ENCODE measurements at regions not wholly inside any gene's neighbourhood (a gene's known extent, or its start where the extent isn't known, plus 50 kb on each side); places are given as distances from the start of the nearest gene placed in this dataset.

DNA sequence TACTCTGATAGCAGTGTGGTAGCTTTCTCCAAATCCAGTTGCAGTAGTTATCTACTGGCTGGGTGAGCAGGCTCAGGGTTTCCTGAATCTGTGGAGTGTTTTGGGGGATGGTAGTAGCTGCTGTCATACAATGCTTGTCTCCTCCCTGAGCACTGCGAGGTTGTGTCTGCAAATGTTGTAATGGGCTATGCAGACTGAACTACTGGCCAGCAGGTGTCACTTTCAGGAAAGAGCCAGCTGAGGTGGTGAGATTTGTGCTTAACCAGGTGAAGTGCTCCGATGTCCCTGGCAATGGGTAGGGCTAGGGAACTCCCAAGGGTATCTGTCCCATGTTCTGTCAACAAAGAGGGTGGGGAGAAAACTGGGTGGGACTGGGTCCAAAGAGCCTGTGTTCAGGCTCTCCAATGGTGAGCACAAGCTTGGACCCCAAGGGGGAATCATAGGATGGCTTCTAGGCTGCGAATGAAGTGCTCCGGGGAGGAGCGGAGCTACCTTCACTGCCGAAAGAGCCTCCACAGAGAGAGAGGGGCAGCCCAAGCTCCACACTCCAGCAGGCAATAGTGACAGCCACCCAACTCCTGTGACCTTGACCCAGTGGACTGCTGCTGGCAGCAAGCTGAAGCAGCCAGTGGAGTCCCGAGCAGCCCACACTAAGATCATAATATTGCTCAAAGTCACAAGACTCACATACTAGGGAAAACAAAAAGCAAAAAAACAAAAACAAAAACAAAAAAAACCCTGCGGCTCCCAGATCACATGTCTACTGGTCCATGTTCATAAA, 1324.0 kb upstream of the USP15 start:
- no peaks in the 10 kb centered on the region for H3K36me3 ChIP-seq (ENCODE audit: low read depth)
- no peak overlapping the region for H3K4me2 ChIP-seq (ENCODE audit: unreplicated experiment)
- no peak overlapping the region for H3K4me3 ChIP-seq
- H3K9me3 ChIP-seq (ENCODE audit: low read depth), result peaks cover 9% of the 10 kb centered on the region
- no peaks in the 10 kb centered on the region for H3K9me2 ChIP-seq (ENCODE audit: insufficient read depth)
- H3K4me1 ChIP-seq (ENCODE audit: insufficient read depth), result no peaks in the 10 kb centered on the region
- no peak overlapping the region for H3K27ac ChIP-seq
- no peak for TF ChIP-seq EZH2 (IDR thresholded peaks at IDR 0.05; ENCODE audit: insufficient read depth, poor library complexity, severe bottlenecking)
- no peak for TF ChIP-seq EZH2phosphoT487 (IDR thresholded peaks at IDR 0.05; ENCODE audit: insufficient read depth, low read depth)
- no peak overlapping the region for H2AFZ ChIP-seq
- no peaks in the 10 kb centered on the region for H3K79me2 ChIP-seq (ENCODE audit: insufficient read depth)
- H3K27me3 ChIP-seq (replicated peaks; ENCODE audit: insufficient read depth), result no peaks in the 10 kb centered on the region
- 28 to 42% methylated on average over 8 of the region's 8 CpGs for WGBS, 2 experiments (ENCODE audit: low coverage in 1 of 2, low lambda C conversion rate in 2 of 2, missing lambda C conversion rate in 2 of 2)
- in situ Hi-C loops (cut with MboI), result no loop called here
- H3K9ac ChIP-seq, result no peak overlapping the region
- no peaks in the 10 kb centered on the region for H3F3A ChIP-seq (ENCODE audit: insufficient read depth)
- no peak for DNase-seq
- H4K20me1 ChIP-seq (ENCODE audit: insufficient read depth), result no peaks in the 10 kb centered on the region

DNA sequence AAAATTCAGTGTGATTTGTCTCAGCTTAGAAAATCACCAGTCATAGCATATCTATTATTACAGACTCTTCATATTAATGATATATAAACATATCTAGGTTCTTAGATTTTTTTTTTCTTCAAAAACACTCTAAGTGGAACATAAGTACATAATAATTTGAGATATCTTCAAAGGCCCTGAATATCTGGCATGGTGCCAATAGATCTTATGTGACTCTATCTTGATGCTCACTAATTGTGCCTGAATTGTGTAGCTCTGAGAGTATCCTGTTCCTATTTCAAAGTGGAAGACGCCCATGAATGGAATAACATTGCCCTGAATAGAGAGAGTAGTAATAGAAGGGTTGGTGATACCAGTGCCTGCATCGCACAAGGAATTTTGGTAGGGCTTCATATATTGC, 1312.7 kb upstream of the USP15 start:
- 52 to 58% methylated on average over 2 of the region's 2 CpGs for WGBS, 2 experiments (ENCODE audit: low coverage in 1 of 2, low lambda C conversion rate in 2 of 2, missing lambda C conversion rate in 2 of 2)
- in situ Hi-C loops (cut with MboI), result no loop called here

DNA sequence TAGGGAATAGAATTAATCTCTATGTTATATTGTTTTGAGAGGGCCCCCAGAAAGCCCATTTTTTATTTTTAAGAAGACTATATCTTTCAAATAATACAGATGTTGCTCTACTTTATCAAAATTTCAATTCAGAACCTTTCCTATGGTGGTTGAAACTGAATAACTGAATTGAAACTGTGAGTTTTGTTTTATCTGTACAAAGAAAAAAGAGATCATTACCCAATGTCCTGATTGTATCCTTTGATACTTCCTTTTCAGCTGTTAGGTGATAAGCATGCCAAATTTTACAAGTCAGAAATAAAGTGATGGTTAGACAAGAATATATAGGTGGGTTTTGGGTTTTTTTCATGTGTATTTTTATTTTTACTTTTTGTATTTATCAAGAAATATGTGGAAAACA, 1293.1 kb upstream of the USP15 start:
- H3K9ac ChIP-seq, result no peak overlapping the region
- no peaks in the 10 kb centered on the region for H3K9me2 ChIP-seq (ENCODE audit: insufficient read depth)
- no peaks in the 10 kb centered on the region for H3K79me2 ChIP-seq (ENCODE audit: insufficient read depth)
- DNase-seq, result no peak
- no peaks in the 10 kb centered on the region for H3F3A ChIP-seq (ENCODE audit: insufficient read depth)
- H2AFZ ChIP-seq, result no peak overlapping the region
- no peak overlapping the region for H3K27ac ChIP-seq
- H3K4me3 ChIP-seq, result no peak overlapping the region
- no peak for TF ChIP-seq EZH2 (IDR thresholded peaks at IDR 0.05; ENCODE audit: insufficient read depth, poor library complexity, severe bottlenecking)
- no peak for TF ChIP-seq EZH2phosphoT487 (IDR thresholded peaks at IDR 0.05; ENCODE audit: insufficient read depth, low read depth)
- H3K9me3 ChIP-seq (ENCODE audit: low read depth), result no peaks in the 10 kb centered on the region
- no peaks in the 10 kb centered on the region for H3K4me1 ChIP-seq (ENCODE audit: insufficient read depth)
- in situ Hi-C loops (cut with MboI), result no loop called here
- no peaks in the 10 kb centered on the region for H4K20me1 ChIP-seq (ENCODE audit: insufficient read depth)
- no peak overlapping the region for H3K4me2 ChIP-seq (ENCODE audit: unreplicated experiment)
- H3K27me3 ChIP-seq (replicated peaks; ENCODE audit: insufficient read depth), result no peaks in the 10 kb centered on the region
- no peaks in the 10 kb centered on the region for H3K36me3 ChIP-seq (ENCODE audit: low read depth)

More for the DNA sequence above, 1312.7 kb upstream of the USP15 start:
- no peak overlapping the region for H3K27ac ChIP-seq
- H2AFZ ChIP-seq, result no peak overlapping the region
- H3K36me3 ChIP-seq (ENCODE audit: low read depth), result no peaks in the 10 kb centered on the region
- no peak overlapping the region for H3K9ac ChIP-seq
- no peak for DNase-seq
- no peaks in the 10 kb centered on the region for H3K9me2 ChIP-seq (ENCODE audit: insufficient read depth)
- H3K4me2 ChIP-seq (ENCODE audit: unreplicated experiment), result no peak overlapping the region
- no peaks in the 10 kb centered on the region for H3K79me2 ChIP-seq (ENCODE audit: insufficient read depth)
- TF ChIP-seq EZH2phosphoT487 (IDR thresholded peaks at IDR 0.05; ENCODE audit: insufficient read depth, low read depth) (no peak), EZH2 (IDR thresholded peaks at IDR 0.05; ENCODE audit: insufficient read depth, poor library complexity, severe bottlenecking) (no peak)
- no peaks in the 10 kb centered on the region for H3K9me3 ChIP-seq (ENCODE audit: low read depth)
- H4K20me1 ChIP-seq (ENCODE audit: insufficient read depth), result no peaks in the 10 kb centered on the region
- H3K27me3 ChIP-seq (replicated peaks; ENCODE audit: insufficient read depth), result no peaks in the 10 kb centered on the region
- no peaks in the 10 kb centered on the region for H3K4me1 ChIP-seq (ENCODE audit: insufficient read depth)
- no peak overlapping the region for H3K4me3 ChIP-seq
- no peaks in the 10 kb centered on the region for H3F3A ChIP-seq (ENCODE audit: insufficient read depth)

DNA sequence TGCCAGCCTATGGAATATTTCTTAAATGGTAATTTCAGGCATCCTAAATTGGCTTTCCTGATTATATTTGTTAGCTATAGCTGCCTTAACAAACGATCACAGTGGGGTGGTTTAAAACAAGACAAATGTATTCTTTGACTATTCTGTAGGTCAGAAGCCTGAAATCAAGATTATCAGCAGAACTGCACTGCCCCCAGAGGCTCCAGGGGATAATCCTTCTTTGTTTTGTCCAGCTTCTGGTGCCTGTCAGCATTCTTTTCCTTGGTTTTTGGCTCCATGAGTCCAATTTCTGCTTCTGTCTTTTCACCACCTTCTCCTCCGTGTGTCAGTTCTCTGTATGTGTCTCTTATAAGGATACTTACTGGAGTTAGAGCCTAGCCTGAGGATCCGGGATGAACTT, 1282.2 kb upstream of the USP15 start:
- DNase-seq, result no peak
- Histone ChIP-seq H3K9me3 (ENCODE audit: low read depth) (no peaks in the 10 kb centered on the region), H3K79me2 (ENCODE audit: insufficient read depth) (no peaks in the 10 kb centered on the region), H3K9me2 (ENCODE audit: insufficient read depth) (no peaks in the 10 kb centered on the region), H3K4me1 (ENCODE audit: insufficient read depth) (no peaks in the 10 kb centered on the region), H3K9ac (no peak overlapping the region), H3K36me3 (ENCODE audit: low read depth) (no peaks in the 10 kb centered on the region), H3F3A (ENCODE audit: insufficient read depth) (no peaks in the 10 kb centered on the region), H3K4me3 (no peak overlapping the region), H3K27ac (no peak overlapping the region), H3K4me2 (ENCODE audit: unreplicated experiment) (no peak overlapping the region), H4K20me1 (ENCODE audit: insufficient read depth) (no peaks in the 10 kb centered on the region), H3K27me3 (replicated peaks; ENCODE audit: insufficient read depth) (no peaks in the 10 kb centered on the region), H2AFZ (no peak overlapping the region)
- WGBS, 2 experiments (ENCODE audit: low coverage in 1 of 2, low lambda C conversion rate in 2 of 2, missing lambda C conversion rate in 2 of 2), result 1 to 6% methylated on average over 3 of the region's 3 CpGs
- TF ChIP-seq EZH2phosphoT487 (IDR thresholded peaks at IDR 0.05; ENCODE audit: insufficient read depth, low read depth), result no peak
- no peak for TF ChIP-seq EZH2 (IDR thresholded peaks at IDR 0.05; ENCODE audit: insufficient read depth, poor library complexity, severe bottlenecking)
- in situ Hi-C loops (cut with MboI), result no loop called here

DNA sequence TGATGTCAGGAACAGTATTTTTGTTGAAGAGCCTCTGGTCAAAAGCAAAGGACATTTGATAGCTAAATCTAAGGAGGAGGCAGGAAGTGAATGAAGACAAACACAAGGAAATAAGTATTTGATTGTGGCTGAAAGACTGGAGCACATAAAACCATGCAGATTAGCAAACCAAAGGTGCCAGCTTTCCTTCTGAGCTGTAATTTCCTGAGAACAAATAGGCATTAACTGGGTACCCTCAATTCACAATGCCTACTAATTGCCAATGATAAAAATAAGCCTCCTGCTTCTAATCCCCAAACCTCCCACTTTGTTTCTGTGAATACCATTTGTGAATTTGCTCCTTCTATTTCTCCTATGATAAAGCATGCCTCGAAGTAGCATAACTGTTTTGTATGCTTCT, 1279.6 kb upstream of the USP15 start:
- Histone ChIP-seq H3K4me2 (ENCODE audit: unreplicated experiment) (no peak overlapping the region), H3F3A (ENCODE audit: insufficient read depth) (no peaks in the 10 kb centered on the region), H3K27ac (no peak overlapping the region), H3K9ac (no peak overlapping the region), H3K27me3 (replicated peaks; ENCODE audit: insufficient read depth) (no peaks in the 10 kb centered on the region), H3K4me1 (ENCODE audit: insufficient read depth) (no peaks in the 10 kb centered on the region), H3K9me3 (ENCODE audit: low read depth) (no peaks in the 10 kb centered on the region), H2AFZ (no peak overlapping the region), H3K4me3 (no peak overlapping the region), H4K20me1 (ENCODE audit: insufficient read depth) (no peaks in the 10 kb centered on the region), H3K79me2 (ENCODE audit: insufficient read depth) (no peaks in the 10 kb centered on the region), H3K36me3 (ENCODE audit: low read depth) (no peaks in the 10 kb centered on the region), H3K9me2 (ENCODE audit: insufficient read depth) (no peaks in the 10 kb centered on the region)
- 7% methylated on average over 1 of the region's 1 CpG for WGBS, 2 experiments (ENCODE audit: low coverage in 1 of 2, low lambda C conversion rate in 2 of 2, missing lambda C conversion rate in 2 of 2)
- TF ChIP-seq EZH2 (IDR thresholded peaks at IDR 0.05; ENCODE audit: insufficient read depth, poor library complexity, severe bottlenecking) (no peak), EZH2phosphoT487 (IDR thresholded peaks at IDR 0.05; ENCODE audit: insufficient read depth, low read depth) (no peak)
- in situ Hi-C loops (cut with MboI), result no loop called here
- DNase-seq, result no peak
